Mucosa of rectum (tissue), 2 donors: ENCODE measurements at regions not wholly inside any gene's neighbourhood (a gene's known extent, or its start where the extent isn't known, plus 50 kb on each side); places are given as distances from the start of the nearest gene placed in this dataset.

Experiments used
- H3K27ac ChIP-seq, 2 donors: one replicate each; pipeline ENCODE4 v1.7.0; 2013; ENCODE audit warnings: inconsistent platforms in 2 of 2, low read depth in 2 of 2, low read length in 2 of 2
- H3K27me3 ChIP-seq, 2 donors: one replicate each; pipeline ENCODE4 v1.7.0; 2013; ENCODE audit warnings: low read length in 2 of 2; ENCODE audit not compliant: control insufficient read depth in 2 of 2, insufficient read depth in 2 of 2
- H3K36me3 ChIP-seq, 2 donors: one replicate each; pipeline ENCODE4 v1.7.0; 2013; ENCODE audit warnings: low read length in 2 of 2; ENCODE audit not compliant: control insufficient read depth in 2 of 2, insufficient read depth in 2 of 2
- H3K4me1 ChIP-seq, 2 donors: one replicate each; pipeline ENCODE4 v1.7.0; 2013; ENCODE audit warnings: low read length in 2 of 2, mild to moderate bottlenecking in 1 of 2; ENCODE audit not compliant: control insufficient read depth in 2 of 2, insufficient read depth in 2 of 2
- H3K4me3 ChIP-seq, 2 donors: one replicate each; pipeline ENCODE4 v1.7.0; 2013; ENCODE audit warnings: low read length in 2 of 2
- H3K9ac ChIP-seq, 2 donors: one replicate each; pipeline ENCODE4 v1.7.0; 2013; ENCODE audit warnings: low read length in 2 of 2, low read depth in 1 of 2, mild to moderate bottlenecking in 1 of 2
- H3K9me3 ChIP-seq, 2 donors: one replicate each; pipeline ENCODE4 v1.7.0; 2013; ENCODE audit warnings: low read length in 2 of 2; ENCODE audit not compliant: control insufficient read depth in 2 of 2
- donor health status: healthy.
- donor health status: Normal muscosa, but diverticular disease.

- Histone ChIP-seq H3K27me3 (no peaks in the 10 kb centered on the region), H3K9me3 (no peaks in the 10 kb centered on the region), H3K4me3 (no peak overlapping the region), H3K27ac (no peak overlapping the region), H3K9ac (no peak overlapping the region), H3K36me3 (no peaks in the 10 kb centered on the region), H3K4me1 (peaks cover 2 to 3% of the 10 kb centered on the region in 2 donors)
Measured at GRCh38 chr5:125836256-125836655, 587.0 kb upstream of the GRAMD2B start.

- Histone ChIP-seq H3K9me3 (no peaks in the 10 kb centered on the region), H3K36me3 (no peaks in the 10 kb centered on the region), H3K4me3 (no peak overlapping the region), H3K9ac (no peak overlapping the region), H3K27me3 (no peaks in the 10 kb centered on the region), H3K27ac (no peak overlapping the region), H3K4me1 (peaks cover 2 to 3% of the 10 kb centered on the region in 2 donors)
Measured at GRCh38 chr5:125837866-125838265, 585.3 kb upstream of the GRAMD2B start.

- no peaks in the 10 kb centered on the region for H3K4me1 ChIP-seq
- no peak overlapping the region for H3K4me3 ChIP-seq
- H3K9ac ChIP-seq: no peak overlapping the region
- H3K27me3 ChIP-seq: no peaks in the 10 kb centered on the region
- no peaks in the 10 kb centered on the region for H3K36me3 ChIP-seq
- no peak overlapping the region for H3K27ac ChIP-seq
- H3K9me3 ChIP-seq: no peaks in the 10 kb centered on the region
Measured at GRCh38 chr5:125847561-125847960, 575.6 kb upstream of the GRAMD2B start.

- Histone ChIP-seq H3K4me3 (no peak overlapping the region), H3K4me1 (no peaks in the 10 kb centered on the region), H3K9me3 (no peaks in the 10 kb centered on the region), H3K27me3 (no peaks in the 10 kb centered on the region), H3K36me3 (no peaks in the 10 kb centered on the region), H3K27ac (no peak overlapping the region), H3K9ac (no peak overlapping the region)
Measured at GRCh38 chr5:125848751-125849150, 574.5 kb upstream of the GRAMD2B start.

GRCh38 chr5:125856949-125857348 is 566.3 kb upstream of the GRAMD2B start:
- Histone ChIP-seq H3K9ac (no peak overlapping the region), H3K36me3 (no peaks in the 10 kb centered on the region), H3K4me1 (no peaks in the 10 kb centered on the region), H3K9me3 (no peaks in the 10 kb centered on the region), H3K4me3 (no peak overlapping the region), H3K27me3 (no peaks in the 10 kb centered on the region), H3K27ac (no peak overlapping the region)

GRCh38 chr5:125863579-125863978 is 559.6 kb upstream of the GRAMD2B start:
- Histone ChIP-seq H3K27ac (no peak overlapping the region), H3K27me3 (no peaks in the 10 kb centered on the region), H3K4me3 (no peak overlapping the region), H3K9me3 (no peaks in the 10 kb centered on the region), H3K4me1 (no peaks in the 10 kb centered on the region), H3K36me3 (no peaks in the 10 kb centered on the region), H3K9ac (no peak overlapping the region)

GRCh38 chr5:125865166-125865815 is 557.9 kb upstream of the GRAMD2B start:
- no peaks in the 10 kb centered on the region for H3K36me3 ChIP-seq
- no peaks in the 10 kb centered on the region for H3K9me3 ChIP-seq
- H3K4me3 ChIP-seq: no peak overlapping the region
- no peaks in the 10 kb centered on the region for H3K27me3 ChIP-seq
- no peak overlapping the region for H3K9ac ChIP-seq
- H3K27ac ChIP-seq: no peak overlapping the region
- H3K4me1 ChIP-seq: no peaks in the 10 kb centered on the region

- Histone ChIP-seq H3K4me1 (no peaks in the 10 kb centered on the region), H3K4me3 (no peak overlapping the region), H3K9me3 (no peaks in the 10 kb centered on the region), H3K9ac (no peak overlapping the region), H3K36me3 (no peaks in the 10 kb centered on the region), H3K27ac (no peak overlapping the region), H3K27me3 (no peaks in the 10 kb centered on the region)
Measured at GRCh38 chr5:125868036-125868435, 555.2 kb upstream of the GRAMD2B start.

GRCh38 chr5:125870256-125870655 is 553.0 kb upstream of the GRAMD2B start:
- Histone ChIP-seq H3K9ac (no peak overlapping the region), H3K4me3 (no peak overlapping the region), H3K36me3 (no peaks in the 10 kb centered on the region), H3K4me1 (no peaks in the 10 kb centered on the region), H3K27ac (no peak overlapping the region), H3K27me3 (no peaks in the 10 kb centered on the region), H3K9me3 (no peaks in the 10 kb centered on the region)

GRCh38 chr5:125874057-125874456 is 549.2 kb upstream of the GRAMD2B start:
- Histone ChIP-seq H3K27me3 (no peaks in the 10 kb centered on the region), H3K36me3 (no peaks in the 10 kb centered on the region), H3K4me1 (no peaks in the 10 kb centered on the region), H3K4me3 (no peak overlapping the region), H3K27ac (no peak overlapping the region), H3K9me3 (no peaks in the 10 kb centered on the region), H3K9ac (no peak overlapping the region)

GRCh38 chr5:125874717-125875116 is 548.5 kb upstream of the GRAMD2B start:
- no peaks in the 10 kb centered on the region for H3K36me3 ChIP-seq
- no peaks in the 10 kb centered on the region for H3K27me3 ChIP-seq
- no peaks in the 10 kb centered on the region for H3K4me1 ChIP-seq
- no peaks in the 10 kb centered on the region for H3K9me3 ChIP-seq
- H3K4me3 ChIP-seq: no peak overlapping the region
- no peak overlapping the region for H3K27ac ChIP-seq
- H3K9ac ChIP-seq: no peak overlapping the region
